ENCODE measurements at regions not wholly inside any gene's neighbourhood (a gene's known extent, or its start where the extent isn't known, plus 50 kb on each side); places are given as distances from the start of the nearest gene placed in this dataset.

- TF ChIP-seq, protein P1, sequence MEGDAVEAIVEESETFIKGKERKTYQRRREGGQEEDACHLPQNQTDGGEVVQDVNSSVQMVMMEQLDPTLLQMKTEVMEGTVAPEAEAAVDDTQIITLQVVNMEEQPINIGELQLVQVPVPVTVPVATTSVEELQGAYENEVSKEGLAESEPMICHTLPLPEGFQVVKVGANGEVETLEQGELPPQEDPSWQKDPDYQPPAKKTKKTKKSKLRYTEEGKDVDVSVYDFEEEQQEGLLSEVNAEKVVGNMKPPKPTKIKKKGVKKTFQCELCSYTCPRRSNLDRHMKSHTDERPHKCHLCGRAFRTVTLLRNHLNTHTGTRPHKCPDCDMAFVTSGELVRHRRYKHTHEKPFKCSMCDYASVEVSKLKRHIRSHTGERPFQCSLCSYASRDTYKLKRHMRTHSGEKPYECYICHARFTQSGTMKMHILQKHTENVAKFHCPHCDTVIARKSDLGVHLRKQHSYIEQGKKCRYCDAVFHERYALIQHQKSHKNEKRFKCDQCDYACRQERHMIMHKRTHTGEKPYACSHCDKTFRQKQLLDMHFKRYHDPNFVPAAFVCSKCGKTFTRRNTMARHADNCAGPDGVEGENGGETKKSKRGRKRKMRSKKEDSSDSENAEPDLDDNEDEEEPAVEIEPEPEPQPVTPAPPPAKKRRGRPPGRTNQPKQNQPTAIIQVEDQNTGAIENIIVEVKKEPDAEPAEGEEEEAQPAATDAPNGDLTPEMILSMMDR (IDR thresholded peaks at IDR 0.05 in 8 of 11, conservative IDR thresholded peaks at IDR 0.05 in 3 of 11): no peak
- TF ChIP-seq POLR2A (IDR thresholded peaks at IDR 0.05): no peak
Measured at GRCh38 chr13:50154697-50155096, 139.5 kb downstream of the KCNRG start.
